ENCODE measurements at regions not wholly inside any gene's neighbourhood (a gene's known extent, or its start where the extent isn't known, plus 50 kb on each side); places are given as distances from the start of the nearest gene placed in this dataset.
"Not testable (repeated sequence)": the region's sequence is repeated elsewhere in the genome, so short reads cannot be mapped to it uniquely, and the experiment has no call there.

DNA sequence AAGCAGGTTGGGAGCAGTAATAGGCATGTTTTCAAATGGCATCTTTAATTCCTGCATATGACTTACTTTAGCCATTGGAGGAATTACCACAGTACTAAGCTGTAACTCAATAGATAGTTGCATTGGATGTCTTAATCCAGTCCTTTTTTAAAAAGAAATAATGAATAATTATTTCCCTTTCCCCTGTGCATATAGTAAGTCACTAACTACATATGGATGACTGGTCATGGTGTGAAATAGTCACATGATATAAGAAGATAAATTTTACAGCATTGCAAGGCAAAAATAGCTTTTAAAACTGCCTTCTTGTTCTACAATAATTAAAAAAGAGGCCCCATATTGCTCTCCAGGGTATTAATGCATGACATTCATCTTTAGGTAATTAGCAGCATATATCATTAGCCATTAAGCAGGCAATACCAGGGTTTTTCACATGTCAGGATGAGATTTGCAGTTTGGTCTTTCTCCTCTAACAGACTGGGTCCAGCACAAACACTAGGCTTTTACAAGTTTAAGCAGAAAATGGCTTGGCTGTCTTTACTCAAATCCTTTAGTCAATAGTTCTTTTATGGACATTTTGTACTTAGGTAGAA lies 606.4 kb upstream of the RORB start:
- FAIRE-seq: no peak

DNA sequence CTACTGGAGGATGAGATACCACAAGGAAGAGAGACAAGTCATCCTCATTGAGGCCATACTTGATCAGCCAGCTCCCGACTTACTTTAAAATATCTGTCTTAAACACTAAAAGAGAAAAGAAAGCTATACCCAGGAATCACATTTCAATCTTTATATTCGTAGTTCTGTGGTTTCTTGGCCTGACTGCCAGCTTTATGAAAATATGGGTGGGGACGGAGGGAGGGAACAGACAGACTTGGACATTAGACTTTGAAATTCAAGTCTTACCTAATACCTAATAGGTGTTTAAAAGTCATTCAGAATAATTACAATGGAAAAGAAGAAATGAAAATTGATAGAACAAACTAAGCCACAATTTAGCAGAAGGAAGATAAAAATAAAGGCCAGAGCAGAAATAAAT lies 604.8 kb upstream of the RORB start:
- FAIRE-seq: no peak

DNA sequence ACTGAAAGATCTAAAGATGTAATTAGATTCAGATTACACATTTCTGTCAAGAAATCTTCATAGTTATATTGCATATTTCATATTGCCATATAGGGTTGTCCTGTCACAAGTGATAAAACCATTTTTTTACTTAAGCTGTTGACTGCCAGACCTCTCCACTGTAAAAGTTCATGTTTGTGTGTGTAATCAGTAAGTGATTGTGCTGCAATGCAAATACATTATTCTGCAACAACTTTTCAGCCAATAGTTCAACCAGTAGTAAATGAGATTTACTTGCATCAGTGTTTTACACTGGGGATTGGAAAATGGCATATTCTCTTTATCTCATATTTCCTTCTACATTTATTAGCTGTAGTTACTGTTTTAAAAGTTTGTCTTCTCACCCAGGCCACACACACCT lies 603.9 kb upstream of the RORB start:
- no peak for FAIRE-seq

GRCh38 chr9:73896061-73896460 lies 601.1 kb upstream of the RORB start:
- FAIRE-seq: no peak

- FAIRE-seq: no peak
Observed at GRCh38 chr9:73906671-73907070, 590.5 kb upstream of the RORB start.

DNA sequence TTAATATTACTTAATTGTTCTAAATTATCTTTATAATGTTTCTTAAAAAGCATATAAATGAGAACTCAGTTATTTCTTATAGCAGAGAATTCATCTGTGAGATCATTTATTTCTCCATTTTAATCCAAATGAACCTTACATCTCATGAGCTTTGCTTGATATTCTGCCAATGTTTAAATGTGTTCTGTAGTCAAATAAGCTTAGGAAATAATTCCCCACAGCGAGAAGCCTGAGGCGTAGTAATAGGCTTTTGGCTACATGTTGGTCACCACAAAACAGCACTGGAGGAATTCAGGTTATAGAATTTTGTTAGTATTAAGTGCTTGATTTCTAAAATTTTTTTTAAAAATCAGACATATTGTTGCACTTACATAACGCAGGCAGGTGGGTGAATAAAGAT lies 585.3 kb upstream of the RORB start:
- no peak for FAIRE-seq

DNA sequence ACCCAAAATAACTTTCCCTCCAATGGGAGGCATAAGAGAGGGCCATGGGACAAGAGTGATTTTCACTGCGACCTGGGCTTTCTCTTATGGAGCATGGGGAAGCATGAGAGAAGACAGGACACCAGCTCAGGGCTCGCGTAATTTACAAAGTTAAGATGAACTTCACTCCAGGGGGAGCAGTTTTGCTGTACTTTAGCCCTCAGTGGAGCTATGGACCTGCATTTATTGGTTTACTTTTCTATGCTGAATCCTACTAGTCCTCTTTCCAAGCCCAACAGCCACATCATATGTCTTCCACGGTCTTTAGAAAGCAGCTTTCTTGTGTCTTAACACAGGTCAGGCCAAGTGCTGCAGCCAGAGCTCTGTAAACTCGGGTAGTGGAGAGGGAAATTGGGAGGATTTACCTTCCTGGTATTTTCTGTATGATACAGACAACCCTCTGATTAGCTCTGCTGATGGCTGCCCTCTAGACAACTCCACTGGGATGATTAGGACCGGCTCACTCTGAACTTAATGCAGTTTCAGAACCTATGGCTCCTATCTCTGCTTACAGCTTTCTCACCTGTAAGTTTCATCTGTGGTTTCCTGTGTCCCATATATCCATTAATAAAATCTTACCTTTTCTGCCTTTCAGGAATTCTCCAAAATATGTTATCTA lies 581.0 kb upstream of the RORB start:
- no peak for FAIRE-seq

GRCh38 chr9:73919712-73920111 lies 577.4 kb upstream of the RORB start:
- FAIRE-seq: no peak

- FAIRE-seq: no peak
Observed at GRCh38 chr9:73923796-73924195, 573.3 kb upstream of the RORB start.

DNA sequence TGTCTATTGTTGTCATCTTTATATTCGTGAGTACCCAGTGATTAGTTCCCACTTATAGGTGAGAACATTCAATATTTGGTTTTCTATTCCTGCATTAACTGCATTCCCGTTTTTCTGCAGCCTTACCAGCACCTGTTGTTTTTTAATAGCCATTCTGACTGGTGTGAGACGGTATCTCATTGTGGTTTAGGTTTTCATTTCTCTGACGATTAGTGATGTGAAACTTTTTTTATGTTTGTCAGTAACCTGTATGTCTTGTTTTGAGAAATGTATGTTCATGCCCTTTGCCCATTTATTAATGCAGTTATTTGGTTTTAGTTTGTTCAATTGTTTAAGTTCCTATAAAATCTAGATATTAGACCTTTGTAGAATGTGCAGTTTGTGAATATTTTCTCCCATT lies 546.0 kb upstream of the RORB start:
- no peak for FAIRE-seq

DNA sequence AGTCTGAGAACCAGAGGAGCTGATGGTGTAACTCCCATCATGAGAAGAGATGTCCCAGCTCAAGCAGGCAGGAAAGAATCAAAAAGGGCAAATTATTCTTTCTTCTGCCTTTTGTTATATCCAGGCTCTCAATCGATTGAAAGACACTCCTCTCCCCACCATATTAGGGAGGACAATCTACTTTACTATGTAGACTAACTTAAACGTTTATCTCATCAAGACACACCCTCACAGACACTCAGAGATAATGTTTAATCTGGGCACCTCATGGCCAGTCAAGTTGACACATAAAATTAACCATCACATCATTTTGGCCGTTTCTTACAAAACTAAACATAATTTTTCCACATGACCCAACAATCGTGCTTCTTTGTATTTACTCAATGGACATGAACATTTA lies 534.3 kb upstream of the RORB start:
- no peak for FAIRE-seq

- no peak for FAIRE-seq
Observed at GRCh38 chr9:73969936-73970335, 527.2 kb upstream of the RORB start.

GRCh38 chr9:73976424-73976823 lies 520.7 kb upstream of the RORB start:
- FAIRE-seq: not testable (repeated sequence)

GRCh38 chr9:73979894-73980264 lies 517.3 kb upstream of the RORB start:
- no peak for FAIRE-seq

- no peak for FAIRE-seq
Observed at GRCh38 chr9:73980754-73981153, 516.4 kb upstream of the RORB start.

DNA sequence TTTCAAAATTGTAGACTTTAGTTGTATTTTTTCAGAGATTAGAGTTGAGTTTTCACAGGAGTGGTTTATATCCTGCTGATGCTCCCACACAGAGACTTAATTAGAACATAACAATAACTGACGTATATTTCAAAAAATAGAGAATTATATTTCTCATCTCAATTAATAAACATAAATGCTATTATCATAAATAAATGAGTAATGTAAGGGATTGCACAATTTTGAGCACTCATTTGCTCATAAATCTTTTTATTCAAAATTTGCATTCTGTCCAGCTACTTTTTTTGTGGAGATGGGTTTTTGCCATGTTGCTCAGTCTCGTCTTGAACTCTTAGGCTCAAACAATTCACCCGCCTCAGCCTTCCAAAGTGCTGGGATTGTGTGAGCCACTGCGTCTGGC lies 515.7 kb upstream of the RORB start:
- FAIRE-seq: no peak

DNA sequence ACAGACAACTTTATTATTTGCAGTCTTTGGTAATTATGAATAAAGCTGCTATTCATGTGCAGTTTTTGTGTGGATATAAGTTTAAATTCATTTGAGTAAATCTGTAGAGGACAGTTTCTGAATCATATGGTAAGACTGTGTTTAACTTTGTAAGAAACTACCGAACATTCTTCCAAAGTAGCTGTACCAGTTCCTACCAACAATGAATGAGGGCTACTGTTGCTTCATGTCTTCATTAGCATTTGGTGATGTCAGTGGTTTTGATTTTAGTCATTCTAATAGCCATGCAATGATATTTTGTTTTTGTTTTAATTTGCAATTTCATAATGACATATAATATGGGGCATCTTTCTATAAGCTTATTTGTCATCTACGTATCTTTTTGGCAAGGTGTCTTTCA lies 501.3 kb upstream of the RORB start:
- FAIRE-seq: no peak

- no peak for FAIRE-seq
Observed at GRCh38 chr9:73996844-73997243, 500.3 kb upstream of the RORB start.

DNA sequence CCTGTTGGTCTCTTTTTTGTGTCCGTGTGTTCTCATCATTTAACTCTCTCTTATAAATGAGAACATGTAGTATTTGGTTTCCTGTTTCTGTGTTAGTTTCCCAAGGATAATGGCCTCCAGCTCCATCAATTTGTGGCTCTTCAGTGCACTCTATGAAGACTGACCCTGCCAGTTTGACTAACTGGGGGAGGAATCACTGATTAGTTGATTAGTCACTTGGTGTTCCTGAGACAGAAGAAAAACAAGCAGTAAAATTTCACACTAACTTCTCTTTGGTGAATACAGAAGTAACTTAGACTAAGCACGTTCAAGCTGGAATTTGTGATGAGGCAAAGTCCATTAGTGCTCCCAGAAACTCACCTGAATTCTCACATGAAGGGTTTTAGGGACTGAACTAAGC lies 495.8 kb upstream of the RORB start:
- no peak for FAIRE-seq

DNA sequence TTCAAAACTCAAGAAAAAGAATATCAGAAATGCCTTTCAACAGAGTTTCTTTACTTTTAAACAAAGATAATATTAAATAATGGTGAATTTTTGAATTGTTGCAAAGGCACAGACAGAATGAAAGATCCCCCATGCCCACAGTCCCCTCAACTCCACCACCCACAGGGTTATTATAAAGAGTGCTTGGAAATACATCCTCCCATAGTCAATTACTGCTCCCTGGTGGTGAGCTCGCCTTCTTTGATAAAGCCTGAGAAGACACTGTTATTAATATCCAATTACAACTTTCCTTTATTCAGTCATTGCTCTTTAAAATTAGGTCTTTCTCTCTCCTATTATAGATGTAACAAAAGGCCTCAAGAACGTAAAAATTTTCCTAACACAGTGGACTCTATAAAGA lies 490.2 kb upstream of the RORB start:
- FAIRE-seq: no peak

- no peak for FAIRE-seq
Observed at GRCh38 chr9:74007833-74008232, 489.3 kb upstream of the RORB start.

- no peak for FAIRE-seq
Observed at GRCh38 chr9:74016004-74016403, 481.1 kb upstream of the RORB start.

DNA sequence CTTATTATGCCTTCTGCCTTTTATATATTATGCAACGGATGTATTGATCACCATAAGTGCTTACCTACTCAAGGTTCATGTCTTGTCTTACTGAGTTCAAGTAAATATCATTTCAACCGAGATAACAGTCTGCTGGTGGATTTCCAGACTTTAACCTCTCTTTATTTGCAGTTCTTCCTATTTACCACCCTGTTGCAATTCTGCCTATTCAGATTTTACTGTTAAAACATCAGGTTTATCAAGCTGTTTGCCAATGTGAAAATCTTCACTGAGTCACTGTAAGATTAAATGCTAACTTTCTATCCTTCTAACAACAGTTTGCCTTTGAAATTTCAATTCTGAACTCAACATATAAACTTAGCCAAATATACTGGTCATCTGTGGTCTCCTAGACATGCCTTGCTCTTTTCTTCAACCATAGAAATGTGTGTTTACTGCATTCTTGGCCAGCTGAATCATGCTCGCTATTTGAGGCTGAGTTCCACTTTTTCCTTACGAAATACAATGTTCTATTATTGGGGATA lies 471.7 kb upstream of the RORB start:
- FAIRE-seq: no peak

- FAIRE-seq: no peak
Observed at GRCh38 chr9:74032421-74032820, 464.7 kb upstream of the RORB start.

DNA sequence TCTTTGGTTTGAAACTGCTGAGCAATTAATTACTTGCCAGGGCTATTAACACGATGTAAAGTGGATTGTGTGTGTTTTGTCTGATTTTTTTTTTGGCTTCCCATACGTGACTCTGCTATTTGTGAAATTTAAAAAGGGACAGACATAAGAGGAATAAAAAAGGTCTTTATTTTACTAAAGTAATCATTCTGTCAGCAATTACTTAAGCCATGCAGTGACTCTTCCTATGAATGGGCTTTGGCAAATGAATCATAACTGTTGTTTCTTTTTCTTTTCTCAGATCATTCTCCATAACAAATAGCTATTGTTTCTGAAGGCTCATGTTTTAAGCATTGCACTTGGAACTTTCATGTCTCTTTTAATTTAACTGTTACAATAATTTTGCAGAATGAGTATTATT lies 461.3 kb upstream of the RORB start:
- FAIRE-seq: no peak
